Fibroblast of lung (primary cell): ENCODE measurements at regions not wholly inside any gene's neighbourhood (a gene's known extent, or its start where the extent isn't known, plus 50 kb on each side); places are given as distances from the start of the nearest gene placed in this dataset.

ENCODE experiments used
- DNase-seq, 2 donors: peaks; one replicate each; pipeline versions ENCODE4 v3.0.0 to v3.0.0-alpha.2; 2010; ENCODE audit warnings: low read depth in 2 of 2
- H2AFZ ChIP-seq: 2 replicates; pipeline ENCODE4 v1.5.1; 2012; ENCODE audit warnings: low read length, control low read depth, inconsistent platforms
- H3K27ac ChIP-seq: 2 replicates; pipeline ENCODE4 v1.5.1; 2011; ENCODE audit warnings: low read length, control low read depth; ENCODE audit not compliant: insufficient read depth
- H3K27me3 ChIP-seq: 2 replicates; pipeline ENCODE4 v1.5.1; 2011; ENCODE audit warnings: mild to moderate bottlenecking, low read length; ENCODE audit not compliant: control insufficient read depth, insufficient read depth
- H3K36me3 ChIP-seq: 2 replicates; pipeline ENCODE4 v1.5.1; 2011; ENCODE audit warnings: low read length; ENCODE audit not compliant: control insufficient read depth, insufficient read depth
- H3K4me1 ChIP-seq: 2 replicates; pipeline ENCODE4 v1.5.1; 2011; ENCODE audit warnings: low read length; ENCODE audit not compliant: control insufficient read depth, insufficient read depth; ENCODE audit errors: extremely low read depth
- H3K4me2 ChIP-seq: 2 replicates; pipeline ENCODE4 v1.5.1; 2011; ENCODE audit warnings: low read length, control low read depth; ENCODE audit not compliant: insufficient read depth; ENCODE audit errors: extremely low read depth
- H3K4me3 ChIP-seq, 4 experiments: fragments of 200-600 bp in 1 of 4; sonication (generic) in 1 of 4; replicated peaks in 1 of 4; 2 replicates each; pipeline ENCODE4 v1.5.1; 2011 to 2016; ENCODE audit warnings: low read length in 4 of 4, low read depth in 3 of 4, mild to moderate bottlenecking in 3 of 4, control low read depth in 2 of 4, inconsistent platforms in 1 of 4, mixed read lengths in 1 of 4; ENCODE audit not compliant: insufficient read depth in 1 of 4; ENCODE audit errors: control extremely low read depth in 1 of 4
- H3K79me2 ChIP-seq: 2 replicates; pipeline ENCODE4 v1.5.1; 2012; ENCODE audit warnings: mild to moderate bottlenecking, low read length, inconsistent platforms; ENCODE audit not compliant: control insufficient read depth, insufficient read depth
- H3K9ac ChIP-seq: 2 replicates; pipeline ENCODE4 v1.5.1; 2011; ENCODE audit warnings: mild to moderate bottlenecking, low read length, control low read depth; ENCODE audit not compliant: insufficient read depth
- H3K9me3 ChIP-seq: 2 replicates; pipeline ENCODE4 v1.5.1; 2012; ENCODE audit warnings: low read depth, low read length; ENCODE audit not compliant: control insufficient read depth, insufficient read depth
- H4K20me1 ChIP-seq: 2 replicates; pipeline ENCODE4 v1.5.1; 2011; ENCODE audit warnings: low read length; ENCODE audit not compliant: control insufficient read depth, insufficient read depth; ENCODE audit errors: extremely low read depth
- EZH2 ChIP-seq: IDR thresholded peaks from 2 replicates; pipeline ENCODE4 v1.5.1; 2012; ENCODE audit warnings: low read length, control low read depth, mild to moderate bottlenecking; ENCODE audit errors: missing control alignments
- TF ChIP-seq, protein P1 (sequence below), 2 donors: IDR thresholded peaks in 1 of 2; conservative IDR thresholded peaks in 1 of 2; 1 replicate in 1 of 2; 2 replicates in 1 of 2; pipeline ENCODE4 v1.5.1; 2011 to 2012; ENCODE audit warnings: low read length in 2 of 2, control low read depth in 1 of 2, inconsistent platforms in 1 of 2, low read depth in 1 of 2, mild to moderate bottlenecking in 1 of 2

- Histone ChIP-seq H4K20me1 (no peaks in the 10 kb centered on the region), H3K36me3 (no peaks in the 10 kb centered on the region), H3K9me3 (no peaks in the 10 kb centered on the region), H2AFZ (no peak overlapping the region), H3K79me2 (no peaks in the 10 kb centered on the region), H3K4me3 (no peak overlapping the region), H3K9ac (no peak overlapping the region), H3K27me3 (no peaks in the 10 kb centered on the region), H3K27ac (no peak overlapping the region), H3K4me2 (no peak overlapping the region), H3K4me1 (no peaks in the 10 kb centered on the region)
- no peak for DNase-seq
- TF ChIP-seq EZH2: no peak
- TF ChIP-seq, protein P1, sequence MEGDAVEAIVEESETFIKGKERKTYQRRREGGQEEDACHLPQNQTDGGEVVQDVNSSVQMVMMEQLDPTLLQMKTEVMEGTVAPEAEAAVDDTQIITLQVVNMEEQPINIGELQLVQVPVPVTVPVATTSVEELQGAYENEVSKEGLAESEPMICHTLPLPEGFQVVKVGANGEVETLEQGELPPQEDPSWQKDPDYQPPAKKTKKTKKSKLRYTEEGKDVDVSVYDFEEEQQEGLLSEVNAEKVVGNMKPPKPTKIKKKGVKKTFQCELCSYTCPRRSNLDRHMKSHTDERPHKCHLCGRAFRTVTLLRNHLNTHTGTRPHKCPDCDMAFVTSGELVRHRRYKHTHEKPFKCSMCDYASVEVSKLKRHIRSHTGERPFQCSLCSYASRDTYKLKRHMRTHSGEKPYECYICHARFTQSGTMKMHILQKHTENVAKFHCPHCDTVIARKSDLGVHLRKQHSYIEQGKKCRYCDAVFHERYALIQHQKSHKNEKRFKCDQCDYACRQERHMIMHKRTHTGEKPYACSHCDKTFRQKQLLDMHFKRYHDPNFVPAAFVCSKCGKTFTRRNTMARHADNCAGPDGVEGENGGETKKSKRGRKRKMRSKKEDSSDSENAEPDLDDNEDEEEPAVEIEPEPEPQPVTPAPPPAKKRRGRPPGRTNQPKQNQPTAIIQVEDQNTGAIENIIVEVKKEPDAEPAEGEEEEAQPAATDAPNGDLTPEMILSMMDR (conservative IDR thresholded peaks at IDR 0.05 in 1 of 2, IDR thresholded peaks at IDR 0.05 in 1 of 2; ENCODE audit: low read depth in 1 of 2, low read length in 2 of 2): no peak
Measured at GRCh38 chr6:71209626-71210025, 79.0 kb upstream of the OGFRL1 start.

GRCh38 chr6:71211799-71212198 lies 76.8 kb upstream of the OGFRL1 start:
- Histone ChIP-seq H3K4me1 (no peaks in the 10 kb centered on the region), H3K79me2 (no peaks in the 10 kb centered on the region), H3K36me3 (no peaks in the 10 kb centered on the region), H3K27ac (no peak overlapping the region), H3K27me3 (no peaks in the 10 kb centered on the region), H3K4me2 (no peak overlapping the region), H3K9ac (no peak overlapping the region), H3K4me3 (no peak overlapping the region), H2AFZ (no peak overlapping the region), H4K20me1 (no peaks in the 10 kb centered on the region), H3K9me3 (no peaks in the 10 kb centered on the region)
- no peak for TF ChIP-seq EZH2
- TF ChIP-seq, protein P1 (conservative IDR thresholded peaks at IDR 0.05 in 1 of 2, IDR thresholded peaks at IDR 0.05 in 1 of 2; ENCODE audit: low read depth in 1 of 2, low read length in 2 of 2): no peak
- DNase-seq: no peak

- H3K79me2 ChIP-seq: no peaks in the 10 kb centered on the region
Measured at GRCh38 chr6:71220466-71220865, 68.1 kb upstream of the OGFRL1 start.

More at GRCh38 chr6:71220466-71220865, 68.1 kb upstream of the OGFRL1 start:
- H2AFZ ChIP-seq: no peak overlapping the region
- no peaks in the 10 kb centered on the region for H3K9me3 ChIP-seq
- no peak overlapping the region for H3K9ac ChIP-seq
- no peaks in the 10 kb centered on the region for H4K20me1 ChIP-seq
- TF ChIP-seq, protein P1 (conservative IDR thresholded peaks at IDR 0.05 in 1 of 2, IDR thresholded peaks at IDR 0.05 in 1 of 2; ENCODE audit: low read depth in 1 of 2, low read length in 2 of 2): no peak
- no peak for TF ChIP-seq EZH2
- no peaks in the 10 kb centered on the region for H3K27me3 ChIP-seq
- H3K4me3 ChIP-seq: no peak overlapping the region
- DNase-seq: no peak
- no peaks in the 10 kb centered on the region for H3K4me1 ChIP-seq
- no peak overlapping the region for H3K27ac ChIP-seq
- no peaks in the 10 kb centered on the region for H3K36me3 ChIP-seq
- H3K4me2 ChIP-seq: no peak overlapping the region
